ENCODE measurements at regions not wholly inside any gene's neighbourhood (a gene's known extent, or its start where the extent isn't known, plus 50 kb on each side); places are given as distances from the start of the nearest gene placed in this dataset.
"Not testable (repeated sequence)": the region's sequence is repeated elsewhere in the genome, so short reads cannot be mapped to it uniquely, and the experiment has no call there.

GRCh38 chr9:3746296-3747275, 220.8 kb upstream of the RFX3 start:
- H3K27me3 ChIP-seq (ENCODE audit: control insufficient read depth, insufficient read depth): no peaks in the 10 kb centered on the region
- no peak for ATAC-seq
- DNase-seq: no peak
- H3K27ac ChIP-seq (ENCODE audit: low read length): no peak overlapping the region
- WGBS: 39% methylated on average over 1 of the region's 1 CpG
- no peaks in the 10 kb centered on the region for H3K4me1 ChIP-seq (ENCODE audit: control insufficient read depth, insufficient read depth, low read length)
- intact Hi-C loops (cut with DNase I): no loop called here
- H3K9me3 ChIP-seq (ENCODE audit: control insufficient read depth, low read length): no peaks in the 10 kb centered on the region
- H3K4me3 ChIP-seq (ENCODE audit: low read length): no peak overlapping the region

DNA sequence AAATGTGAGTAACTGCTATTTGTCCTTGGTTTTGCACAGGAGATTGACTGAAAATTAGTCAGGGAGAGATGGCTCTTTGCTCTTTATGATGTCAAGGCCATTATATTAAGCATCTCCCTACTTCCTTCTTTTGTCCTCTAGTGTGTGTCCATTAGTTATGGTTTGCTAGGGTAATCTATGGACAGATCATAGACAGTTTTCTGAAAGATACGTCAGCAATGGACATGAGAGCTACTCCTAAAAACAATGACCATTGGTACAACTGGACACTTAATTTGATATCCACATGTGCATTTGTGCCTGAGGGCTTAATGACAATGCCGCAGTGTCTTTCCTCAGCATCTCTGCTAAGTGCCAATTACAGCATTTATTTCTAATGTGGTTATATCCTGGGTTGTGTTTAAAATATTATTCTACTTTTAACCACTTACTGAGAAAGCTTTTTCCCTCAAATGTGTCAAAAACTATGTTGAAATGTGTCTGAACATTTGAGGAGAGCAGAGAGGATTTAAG, 218.2 kb upstream of the RFX3 start:
- no peak for DNase-seq

GRCh38 chr9:3742586-3742985, 216.8 kb upstream of the RFX3 start:
- Histone ChIP-seq H3K4me3 (ENCODE audit: low read length) (no peak overlapping the region), H3K27me3 (ENCODE audit: control insufficient read depth, insufficient read depth) (no peaks in the 10 kb centered on the region), H3K27ac (ENCODE audit: low read length) (no peak overlapping the region), H3K9me3 (ENCODE audit: control insufficient read depth, low read length) (no peaks in the 10 kb centered on the region), H3K4me1 (ENCODE audit: control insufficient read depth, insufficient read depth, low read length) (no peaks in the 10 kb centered on the region)
- DNase-seq (no peak), ATAC-seq (no peak)
- 76% methylated on average over 3 of the region's 3 CpGs for WGBS
- intact Hi-C loops (cut with DNase I): no loop called here

More for the DNA sequence above, 218.2 kb upstream of the RFX3 start:
- Histone ChIP-seq H3K27me3 (ENCODE audit: control insufficient read depth, insufficient read depth) (no peaks in the 10 kb centered on the region), H3K4me1 (ENCODE audit: control insufficient read depth, insufficient read depth, low read length) (no peaks in the 10 kb centered on the region), H3K27ac (ENCODE audit: low read length) (no peak overlapping the region), H3K9me3 (ENCODE audit: control insufficient read depth, low read length) (no peaks in the 10 kb centered on the region), H3K4me3 (ENCODE audit: low read length) (no peak overlapping the region)
- no peak for ATAC-seq
- intact Hi-C loops (cut with DNase I): no loop called here
- 88% methylated on average over 2 of the region's 2 CpGs for WGBS

DNA sequence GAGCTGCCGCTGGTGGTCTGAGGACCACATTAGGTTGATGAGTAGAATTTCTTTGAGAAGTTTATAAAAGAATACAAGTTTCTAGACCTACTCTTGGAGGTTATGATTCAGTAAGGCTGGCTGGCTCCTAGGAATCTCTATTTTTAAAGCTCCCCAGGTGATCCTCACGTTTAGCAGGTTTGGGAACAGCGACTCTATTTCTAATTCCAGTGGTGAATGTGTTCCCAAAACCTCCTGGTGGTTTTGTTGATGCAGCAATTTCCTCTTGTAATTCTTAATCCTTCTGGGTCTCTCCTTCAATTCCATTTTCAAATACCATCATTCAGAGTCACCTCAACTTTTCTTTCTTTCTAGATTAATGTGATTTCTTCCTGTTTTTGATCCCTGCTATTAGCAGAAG, 215.9 kb upstream of the RFX3 start:
- 77% methylated on average over 3 of the region's 3 CpGs for WGBS
- Histone ChIP-seq H3K4me3 (ENCODE audit: low read length) (no peak overlapping the region), H3K4me1 (ENCODE audit: control insufficient read depth, insufficient read depth, low read length) (no peaks in the 10 kb centered on the region), H3K27ac (ENCODE audit: low read length) (no peak overlapping the region), H3K9me3 (ENCODE audit: control insufficient read depth, low read length) (no peaks in the 10 kb centered on the region), H3K27me3 (ENCODE audit: control insufficient read depth, insufficient read depth) (no peaks in the 10 kb centered on the region)
- intact Hi-C loops (cut with DNase I): no loop called here
- ATAC-seq (no peak), DNase-seq (no peak)

- ATAC-seq (no peak), DNase-seq (no peak)
- intact Hi-C loops (cut with DNase I): no loop called here
- no peaks in the 10 kb centered on the region for H3K9me3 ChIP-seq (ENCODE audit: control insufficient read depth, low read length)
- no peaks in the 10 kb centered on the region for H3K27me3 ChIP-seq (ENCODE audit: control insufficient read depth, insufficient read depth)
- 87% methylated on average over 9 of the region's 9 CpGs for WGBS
- H3K4me3 ChIP-seq (ENCODE audit: low read length): no peak overlapping the region
- no peaks in the 10 kb centered on the region for H3K4me1 ChIP-seq (ENCODE audit: control insufficient read depth, insufficient read depth, low read length)
- H3K27ac ChIP-seq (ENCODE audit: low read length): no peak overlapping the region
Observed at GRCh38 chr9:3740690-3741419, 215.1 kb upstream of the RFX3 start.

GRCh38 chr9:3736161-3736560, 210.4 kb upstream of the RFX3 start:
- H3K4me1 ChIP-seq (ENCODE audit: control insufficient read depth, insufficient read depth, low read length): no peaks in the 10 kb centered on the region
- ATAC-seq (no peak), DNase-seq (no peak)
- H3K9me3 ChIP-seq (ENCODE audit: control insufficient read depth, low read length): no peaks in the 10 kb centered on the region
- H3K27me3 ChIP-seq (ENCODE audit: control insufficient read depth, insufficient read depth): no peaks in the 10 kb centered on the region
- WGBS: 63% methylated on average over 5 of the region's 5 CpGs
- H3K27ac ChIP-seq (ENCODE audit: low read length): no peak overlapping the region
- intact Hi-C loops (cut with DNase I): loop anchor here in 2 of 4 donors (10.0 kb wide), 4 partner anchors 489 to 639 kb away; no protein-coding TSS in a partner anchor
- H3K4me3 ChIP-seq (ENCODE audit: low read length): no peak overlapping the region

DNA sequence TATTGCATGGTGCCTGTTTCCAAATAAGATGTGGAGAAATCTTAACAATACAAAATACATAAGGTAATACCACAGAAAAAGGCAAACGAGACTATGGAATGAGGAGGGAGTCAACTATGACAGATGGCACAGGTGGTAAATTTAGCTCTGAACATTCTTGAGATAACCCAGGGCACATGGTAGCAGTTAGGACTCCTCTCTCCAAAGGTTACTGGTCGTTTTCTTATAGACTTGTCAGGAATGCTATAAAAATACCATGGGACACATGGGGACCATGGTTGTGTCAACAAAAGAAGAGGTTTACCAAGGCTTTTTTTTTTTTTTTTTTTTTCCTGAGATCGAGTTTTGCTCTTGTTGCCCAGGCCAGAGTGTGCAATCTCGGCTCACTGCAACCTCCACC, 209.4 kb upstream of the RFX3 start:
- 76% methylated on average over 4 of the region's 4 CpGs for WGBS
- no peak overlapping the region for H3K4me3 ChIP-seq (ENCODE audit: low read length)
- H3K9me3 ChIP-seq (ENCODE audit: control insufficient read depth, low read length): no peaks in the 10 kb centered on the region
- H3K4me1 ChIP-seq (ENCODE audit: control insufficient read depth, insufficient read depth, low read length): no peaks in the 10 kb centered on the region
- DNase-seq (no peak), ATAC-seq (no peak)
- intact Hi-C loops (cut with DNase I): loop anchor here in 2 of 4 donors (10.0 kb wide), 4 partner anchors 490 to 640 kb away; no protein-coding TSS in a partner anchor
- no peaks in the 10 kb centered on the region for H3K27me3 ChIP-seq (ENCODE audit: control insufficient read depth, insufficient read depth)
- no peak overlapping the region for H3K27ac ChIP-seq (ENCODE audit: low read length)

DNA sequence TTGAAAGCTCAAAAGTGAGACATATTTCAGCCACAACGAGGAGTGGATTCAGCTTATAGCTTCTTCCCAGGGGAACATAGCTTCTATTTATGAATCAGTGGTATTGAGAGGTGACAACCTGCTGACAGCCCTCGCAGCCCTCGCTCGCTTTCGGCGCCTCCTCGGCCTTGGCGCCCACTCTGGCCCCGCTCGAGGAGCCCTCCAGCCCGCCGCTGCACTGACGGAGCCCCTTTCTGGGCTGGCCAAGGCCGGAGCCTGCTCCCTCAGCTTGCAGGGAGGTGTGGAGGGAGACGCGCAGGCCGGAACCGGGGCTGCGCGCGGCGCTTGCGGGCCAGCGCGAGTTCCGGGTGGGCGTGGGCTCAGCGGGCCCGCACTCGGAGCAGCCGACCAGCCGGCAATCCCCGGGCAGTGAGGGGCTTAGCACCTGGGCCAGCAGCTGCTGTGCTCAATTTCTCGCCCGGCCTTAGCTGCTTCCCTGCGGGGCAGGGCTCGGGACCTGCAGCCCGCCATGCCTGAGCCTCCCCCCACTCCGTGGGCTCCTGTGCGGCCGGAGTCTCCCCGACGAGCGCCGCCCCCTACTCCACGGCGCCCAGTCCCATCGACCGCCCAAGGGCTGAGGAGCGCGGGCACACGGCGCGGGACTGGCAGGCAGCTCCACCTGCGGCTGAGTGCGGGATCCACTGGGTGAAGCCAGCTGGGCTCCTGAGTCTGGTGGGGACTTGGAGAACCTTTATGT, 207.9 kb upstream of the RFX3 start:
- not testable (repeated sequence) for H3K27me3 ChIP-seq (ENCODE audit: control insufficient read depth, insufficient read depth); H3K27ac ChIP-seq (ENCODE audit: low read length); H3K4me1 ChIP-seq (ENCODE audit: control insufficient read depth, insufficient read depth, low read length); H3K9me3 ChIP-seq (ENCODE audit: control insufficient read depth, low read length); H3K4me3 ChIP-seq (ENCODE audit: low read length)
- 87% methylated on average over 56 of the region's 56 CpGs for WGBS
- peak; percentile 14 to 53 (median 51) for DNase-seq
- intact Hi-C loops (cut with DNase I): loop anchor here in 3 of 4 donors (5.0 to 10.0 kb wide), 5 partner anchors 491 to 641 kb away; no protein-coding TSS in a partner anchor
- peak in 1 of 2 donors; percentile 35 for ATAC-seq

DNA sequence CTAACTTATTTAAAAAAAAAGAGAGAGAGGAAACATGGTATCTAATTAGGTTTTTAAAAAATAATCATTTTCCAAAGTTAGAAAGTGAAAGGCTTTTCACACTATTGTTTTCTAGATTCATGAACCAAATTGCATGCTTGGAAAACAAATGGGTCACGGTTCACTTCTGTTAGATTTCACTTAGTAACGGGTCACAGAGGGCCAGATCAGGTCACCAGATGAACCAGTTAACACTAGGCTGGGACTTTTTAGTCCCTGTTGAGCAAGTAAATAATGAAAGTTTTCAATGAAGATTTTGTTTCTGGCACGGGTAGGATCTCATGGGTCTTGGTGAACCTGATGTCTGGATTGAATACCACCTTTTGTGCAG, 207.2 kb upstream of the RFX3 start:
- H3K27ac ChIP-seq (ENCODE audit: low read length): no peak overlapping the region

More for the DNA sequence above, 207.2 kb upstream of the RFX3 start:
- Histone ChIP-seq H3K4me1 (ENCODE audit: control insufficient read depth, insufficient read depth, low read length) (no peaks in the 10 kb centered on the region), H3K4me3 (ENCODE audit: low read length) (no peak overlapping the region), H3K9me3 (ENCODE audit: control insufficient read depth, low read length) (no peaks in the 10 kb centered on the region), H3K27me3 (ENCODE audit: control insufficient read depth, insufficient read depth) (no peaks in the 10 kb centered on the region)
- DNase-seq (no peak), ATAC-seq (no peak)
- intact Hi-C loops (cut with DNase I): loop anchor here in 3 of 4 donors (5.0 to 10.0 kb wide), 5 partner anchors 492 to 642 kb away; no protein-coding TSS in a partner anchor
- WGBS: 56% methylated on average over 3 of the region's 3 CpGs
